ENCODE measurements at regions not wholly inside any gene's neighbourhood (a gene's known extent, or its start where the extent isn't known, plus 50 kb on each side); places are given as distances from the start of the nearest gene placed in this dataset.

- TF ChIP-seq EZH2 (IDR thresholded peaks at IDR 0.05; ENCODE audit: low read length, missing control alignments) (no peak), CTCF (conservative IDR thresholded peaks at IDR 0.05 in 1 of 2, IDR thresholded peaks at IDR 0.05 in 1 of 2; ENCODE audit: low read depth in 1 of 2, low read length in 2 of 2) (peak in 1 of 2 donors; percentile 9)
Measured at GRCh38 chr9:17075758-17076485, 58.9 kb upstream of the CNTLN start.

Measured in fibroblast of lung (primary cell).